ENCODE measurements at regions not wholly inside any gene's neighbourhood (a gene's known extent, or its start where the extent isn't known, plus 50 kb on each side); places are given as distances from the start of the nearest gene placed in this dataset.

DNA sequence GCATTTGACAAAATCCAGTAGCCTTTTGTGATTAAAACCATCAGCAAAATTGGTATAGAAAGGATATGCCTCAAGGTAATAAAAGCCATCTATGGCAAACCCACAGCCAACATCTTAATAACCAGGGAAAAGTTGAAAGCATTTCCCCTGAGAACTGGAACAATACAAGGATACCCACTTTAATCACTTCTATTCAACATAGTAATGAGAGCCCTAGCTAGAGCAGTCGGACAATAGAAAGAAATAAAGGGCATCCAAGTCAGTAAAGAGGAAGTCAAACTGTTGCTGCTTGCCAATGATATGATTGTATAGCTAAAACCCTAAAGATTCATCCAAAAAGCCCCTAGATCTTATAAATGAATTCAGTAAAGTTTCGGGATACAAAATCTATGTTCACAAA lies 1510.3 kb downstream of the PCDH9 start (continued):
- no peak for TF ChIP-seq ZNF384 (IDR thresholded peaks at IDR 0.05; ENCODE audit: borderline replicate concordance, low read depth, low read length)
- TF ChIP-seq PML (IDR thresholded peaks at IDR 0.05; ENCODE audit: low read length): no peak
- TF ChIP-seq, protein P1, sequence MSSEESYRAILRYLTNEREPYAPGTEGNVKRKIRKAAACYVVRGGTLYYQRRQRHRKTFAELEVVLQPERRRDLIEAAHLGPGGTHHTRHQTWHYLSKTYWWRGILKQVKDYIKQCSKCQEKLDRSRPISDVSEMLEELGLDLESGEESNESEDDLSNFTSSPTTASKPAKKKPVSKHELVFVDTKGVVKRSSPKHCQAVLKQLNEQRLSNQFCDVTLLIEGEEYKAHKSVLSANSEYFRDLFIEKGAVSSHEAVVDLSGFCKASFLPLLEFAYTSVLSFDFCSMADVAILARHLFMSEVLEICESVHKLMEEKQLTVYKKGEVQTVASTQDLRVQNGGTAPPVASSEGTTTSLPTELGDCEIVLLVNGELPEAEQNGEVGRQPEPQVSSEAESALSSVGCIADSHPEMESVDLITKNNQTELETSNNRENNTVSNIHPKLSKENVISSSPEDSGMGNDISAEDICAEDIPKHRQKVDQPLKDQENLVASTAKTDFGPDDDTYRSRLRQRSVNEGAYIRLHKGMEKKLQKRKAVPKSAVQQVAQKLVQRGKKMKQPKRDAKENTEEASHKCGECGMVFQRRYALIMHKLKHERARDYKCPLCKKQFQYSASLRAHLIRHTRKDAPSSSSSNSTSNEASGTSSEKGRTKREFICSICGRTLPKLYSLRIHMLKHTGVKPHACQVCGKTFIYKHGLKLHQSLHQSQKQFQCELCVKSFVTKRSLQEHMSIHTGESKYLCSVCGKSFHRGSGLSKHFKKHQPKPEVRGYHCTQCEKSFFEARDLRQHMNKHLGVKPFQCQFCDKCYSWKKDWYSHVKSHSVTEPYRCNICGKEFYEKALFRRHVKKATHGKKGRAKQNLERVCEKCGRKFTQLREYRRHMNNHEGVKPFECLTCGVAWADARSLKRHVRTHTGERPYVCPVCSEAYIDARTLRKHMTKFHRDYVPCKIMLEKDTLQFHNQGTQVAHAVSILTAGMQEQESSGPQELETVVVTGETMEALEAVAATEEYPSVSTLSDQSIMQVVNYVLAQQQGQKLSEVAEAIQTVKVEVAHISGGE (CRISPR knock-in tag; IDR thresholded peaks at IDR 0.05): no peak
- TF ChIP-seq TBL1XR1 (IDR thresholded peaks at IDR 0.05; ENCODE audit: low read depth, low read length): no peak
- no peak for TF ChIP-seq POLR2AphosphoS5 (IDR thresholded peaks at IDR 0.05; ENCODE audit: low read length)
- no peak for TF ChIP-seq KLF5 (IDR thresholded peaks at IDR 0.05; ENCODE audit: partially characterized antibody)
- no peak for TF ChIP-seq CHD1 (IDR thresholded peaks at IDR 0.05; ENCODE audit: low read depth, low read length)
- no peak for TF ChIP-seq NRF1 (conservative IDR thresholded peaks at IDR 0.05; ENCODE audit: low read depth, low read length)

DNA sequence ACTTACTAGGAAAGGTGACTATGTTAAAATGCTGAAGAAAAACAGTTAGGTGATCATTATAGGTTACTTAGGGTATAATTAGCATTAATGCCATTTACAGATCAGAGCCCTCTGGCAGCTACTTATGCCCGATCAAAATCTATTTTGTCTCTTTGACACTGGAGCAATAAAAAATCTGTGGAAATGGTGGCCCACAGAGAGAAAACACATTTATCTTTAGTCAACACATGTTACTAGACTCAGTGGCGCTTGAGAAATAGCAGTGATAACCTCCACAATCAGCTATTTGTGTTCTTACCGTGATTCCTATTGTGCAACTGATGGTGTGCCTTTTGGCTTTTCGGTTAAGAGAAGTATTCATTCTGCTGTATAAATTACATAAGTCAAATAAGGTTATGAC lies 1519.6 kb downstream of the PCDH9 start:
- RAD21 ChIA-PET (ENCODE audit: unreplicated experiment): no interaction called here
- CTCF ChIA-PET: no interaction called here
- no peak for ATAC-seq
- FAIRE-seq: no peak
- SMC1A ChIA-PET (ENCODE audit: uncharacterized antibody, unreplicated experiment): no interaction called here
- 32% methylated on average over 4 of the region's 4 CpGs for WGBS (ENCODE audit: insufficient coverage, insufficient replicate concordance, low lambda C conversion rate, missing lambda C conversion rate)
- H3K27ac ChIP-seq (ENCODE audit: control insufficient read depth, insufficient read depth): no peak overlapping the region
- H3K9me3 ChIP-seq (replicated peaks; ENCODE audit: control insufficient read depth, insufficient read depth, low read length): no peaks in the 10 kb centered on the region
- no peaks in the 10 kb centered on the region for H3K4me1 ChIP-seq (ENCODE audit: control insufficient read depth, insufficient read depth, low read length)
- H3K27me3 ChIP-seq (replicated peaks in 1 of 2; ENCODE audit: control insufficient read depth in 2 of 2, insufficient read depth in 2 of 2, low read length in 1 of 2): no peaks in the 10 kb centered on the region
- DNase-seq (ENCODE audit: low read depth, low spot score): no peak
- TF ChIP-seq EP300 (IDR thresholded peaks at IDR 0.05; ENCODE audit: borderline replicate concordance in 1 of 2, control insufficient read depth in 1 of 2, low read depth in 2 of 2, low read length in 2 of 2) (no peak), ZBED1 (IDR thresholded peaks at IDR 0.05; ENCODE audit: borderline replicate concordance) (no peak), RB1 (IDR thresholded peaks at IDR 0.05; ENCODE audit: borderline replicate concordance) (no peak), NFYA (IDR thresholded peaks at IDR 0.05; ENCODE audit: borderline replicate concordance, low read depth, low read length) (no peak), STAT1 (conservative IDR thresholded peaks at IDR 0.05) (no peak), SIX5 (IDR thresholded peaks at IDR 0.05; ENCODE audit: low read depth, low read length, severe bottlenecking) (no peak), RAD21 (IDR thresholded peaks at IDR 0.05; ENCODE audit: insufficient read depth, low read depth, low read length) (no peak)
- H3K36me3 ChIP-seq (ENCODE audit: control insufficient read depth in 2 of 2, insufficient read depth in 2 of 2, low read length in 1 of 2): no peaks in the 10 kb centered on the region
- BruUV-seq (replicated peaks): no TSS peak
- in situ Hi-C loops (cut with MboI) (no loop called here), intact Hi-C loops (cut with micrococcal nuclease; ENCODE audit: unreplicated experiment) (no loop called here)
- POLR2A ChIA-PET: no interaction called here
- H2AFZ ChIP-seq (ENCODE audit: control insufficient read depth, low read depth, low read length): no peak overlapping the region
- no peaks in the 10 kb centered on the region for H3K79me2 ChIP-seq (ENCODE audit: control insufficient read depth, insufficient read depth, low read length)
- no peak overlapping the region for H3K9ac ChIP-seq (ENCODE audit: control insufficient read depth, insufficient read depth, low read length)
- H4K20me1 ChIP-seq (ENCODE audit: control insufficient read depth, insufficient read depth): no peaks in the 10 kb centered on the region
- H3K4me2 ChIP-seq (ENCODE audit: control insufficient read depth, insufficient read depth): no peak overlapping the region
- no peak overlapping the region for H3K4me3 ChIP-seq
